Caco-2 (cell line): ENCODE measurements at regions not wholly inside any gene's neighbourhood (a gene's known extent, or its start where the extent isn't known, plus 50 kb on each side); places are given as distances from the start of the nearest gene placed in this dataset.

Experiments used
- BruUV-seq: library from RNA; stranded (reverse); fragments of 400-500 nt; replicated peaks from 2 replicates; lab custom pipeline; 2021; lab: Mats Ljungman, UMichigan
- CTCF ChIA-PET: fragments of 300-600 bp; sonication (Branson Sonifier 250); formaldehyde crosslinking; loops from one replicate; lab custom pipeline; 2022; ENCODE audit warnings: antibody characterized with exemption; lab: Charles Lee
- POLR2A ChIA-PET: fragments of 300-600 bp; sonication (Branson Sonifier 250); formaldehyde crosslinking; loops from one replicate; lab custom pipeline; 2022; ENCODE audit warnings: antibody characterized with exemption; lab: Charles Lee
- DNase-seq, 2 experiments: peaks; one replicate each; pipeline versions ENCODE4 v3.0.0 to v3.0.0-alpha.2; 2020 to 2022
- H3K27me3 ChIP-seq: replicated peaks from 2 replicates; pipeline ENCODE4 v1.6.0; 2011; ENCODE audit warnings: low read length; ENCODE audit not compliant: control insufficient read depth, insufficient read depth
- H3K36me3 ChIP-seq: 2 replicates; pipeline ENCODE4 v1.5.1; 2011; ENCODE audit warnings: low read length; ENCODE audit not compliant: control insufficient read depth, insufficient read depth
- H3K4me1 ChIP-seq: fragments of 250-450 bp; sonication (Bioruptor Pico); 2 replicates; pipeline ENCODE4 v1.5.1; 2020; ENCODE audit warnings: mild to moderate bottlenecking
- H3K4me3 ChIP-seq: 2 replicates; pipeline ENCODE4 v1.5.1; 2011; ENCODE audit warnings: low read depth, mild to moderate bottlenecking, control low read depth, low read length
- H3K9me3 ChIP-seq: fragments of 250-450 bp; sonication (Bioruptor Pico); 2 replicates; pipeline ENCODE4 v1.5.1; 2020; ENCODE audit warnings: mild to moderate bottlenecking, moderate library complexity
- H3K27ac Mint-ChIP-seq: one replicate; pipeline ENCODE4 v1.8.0; 2022; ENCODE audit warnings: mixed read lengths; ENCODE audit not compliant: unreplicated experiment
- H3K27me3 Mint-ChIP-seq: one replicate; pipeline ENCODE4 v1.8.0; 2022; ENCODE audit warnings: mixed read lengths; ENCODE audit not compliant: insufficient read depth, unreplicated experiment
- H3K36me3 Mint-ChIP-seq: one replicate; pipeline ENCODE4 v1.8.0; 2022; ENCODE audit warnings: mild to moderate bottlenecking, mixed read lengths; ENCODE audit not compliant: insufficient read depth, unreplicated experiment
- H3K4me1 Mint-ChIP-seq: one replicate; pipeline ENCODE4 v1.8.0; 2022; ENCODE audit warnings: low read depth, mixed read lengths; ENCODE audit not compliant: unreplicated experiment
- H3K4me3 Mint-ChIP-seq: one replicate; pipeline ENCODE4 v1.8.0; 2022; ENCODE audit warnings: mild to moderate bottlenecking, moderate library complexity, mixed read lengths; ENCODE audit not compliant: unreplicated experiment
- H3K9me3 Mint-ChIP-seq: one replicate; pipeline ENCODE4 v1.8.0; 2022; ENCODE audit warnings: mixed read lengths; ENCODE audit not compliant: unreplicated experiment
- CTCF ChIP-seq, 2 experiments: fragments of 200-600 bp in 1 of 2; IDR thresholded peaks; 1 replicate in 1 of 2; 2 replicates in 1 of 2; pipeline versions ENCODE4 v1.5.1 to v1.8.0; 2011 to 2022; ENCODE audit warnings: antibody characterized with exemption in 1 of 2, control low read depth in 1 of 2, inconsistent platforms in 1 of 2, low read depth in 1 of 2, low read length in 1 of 2, mild to moderate bottlenecking in 1 of 2, moderate library complexity in 1 of 2; ENCODE audit not compliant: insufficient read depth in 1 of 2, severe bottlenecking in 1 of 2, unreplicated experiment in 1 of 2
- intact Hi-C: fragments of 100-400 bp; cut with micrococcal nuclease; formaldehyde crosslinking; loops from one replicate; pipeline ENCODE4 v1.10.0; 2022; ENCODE audit not compliant: unreplicated experiment

DNA sequence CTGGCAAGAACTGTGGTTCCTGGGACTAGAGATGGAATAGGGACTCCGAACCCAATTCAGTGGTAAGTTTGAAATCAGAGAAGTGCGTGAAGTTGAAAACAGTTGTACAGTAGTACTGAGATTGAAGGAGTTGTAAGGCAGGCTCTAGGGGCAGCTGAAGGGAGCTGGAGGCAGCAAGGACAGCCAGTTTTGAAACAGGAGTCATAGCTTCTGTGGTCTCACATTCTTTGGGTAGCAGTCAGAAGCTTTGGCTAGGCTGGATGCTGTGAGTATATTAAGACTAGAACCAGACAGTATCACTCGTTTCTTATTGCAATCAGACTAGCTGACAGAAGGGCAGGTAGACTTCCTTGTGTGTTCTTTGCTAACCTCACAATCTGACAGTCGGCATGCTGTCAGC, 64.5 kb upstream of the ADAM23 start:
- Histone ChIP-seq H3K9me3 (peaks cover 14% of the 10 kb centered on the region), H3K4me1 (no peaks in the 10 kb centered on the region), H3K4me3 (no peak overlapping the region), H3K27me3 (no peaks in the 10 kb centered on the region), H3K36me3 (no peaks in the 10 kb centered on the region)
- ChIA-PET POLR2A (no interaction called here), CTCF (no interaction called here)
- H3K9me3 Mint-ChIP-seq = peaks cover 16% of the 10 kb centered on the region
- no peaks in the 10 kb centered on the region for H3K36me3 Mint-ChIP-seq
- intact Hi-C loops = no loop called here
- no peak overlapping the region for H3K4me3 Mint-ChIP-seq
- no peak for TF ChIP-seq CTCF (IDR thresholded peaks at IDR 0.05; ENCODE audit: insufficient read depth in 1 of 2, low read depth in 1 of 2, low read length in 1 of 2, severe bottlenecking in 1 of 2, unreplicated experiment in 1 of 2)
- DNase-seq = no peak
- peaks cover 12% of the 10 kb centered on the region for H3K27me3 Mint-ChIP-seq
- no TSS peak for BruUV-seq
- H3K27ac Mint-ChIP-seq = no peak overlapping the region
- no peaks in the 10 kb centered on the region for H3K4me1 Mint-ChIP-seq

- Mint-ChIP-seq H3K36me3 (no peaks in the 10 kb centered on the region), H3K4me1 (no peaks in the 10 kb centered on the region), H3K9me3 (peaks cover 19% of the 10 kb centered on the region), H3K27me3 (peaks cover 13% of the 10 kb centered on the region), H3K27ac (no peak overlapping the region), H3K4me3 (no peak overlapping the region)
- Histone ChIP-seq H3K36me3 (no peaks in the 10 kb centered on the region), H3K4me1 (no peaks in the 10 kb centered on the region), H3K9me3 (peaks cover 16% of the 10 kb centered on the region), H3K4me3 (no peak overlapping the region), H3K27me3 (no peaks in the 10 kb centered on the region)
- intact Hi-C loops = no loop called here
- POLR2A ChIA-PET = no interaction called here
- CTCF ChIA-PET = no interaction called here
- no peak for TF ChIP-seq CTCF (IDR thresholded peaks at IDR 0.05; ENCODE audit: insufficient read depth in 1 of 2, low read depth in 1 of 2, low read length in 1 of 2, severe bottlenecking in 1 of 2, unreplicated experiment in 1 of 2)
- BruUV-seq = no TSS peak
- DNase-seq = no peak
Measured at GRCh38 chr2:206379266-206379665, 64.1 kb upstream of the ADAM23 start.

DNA sequence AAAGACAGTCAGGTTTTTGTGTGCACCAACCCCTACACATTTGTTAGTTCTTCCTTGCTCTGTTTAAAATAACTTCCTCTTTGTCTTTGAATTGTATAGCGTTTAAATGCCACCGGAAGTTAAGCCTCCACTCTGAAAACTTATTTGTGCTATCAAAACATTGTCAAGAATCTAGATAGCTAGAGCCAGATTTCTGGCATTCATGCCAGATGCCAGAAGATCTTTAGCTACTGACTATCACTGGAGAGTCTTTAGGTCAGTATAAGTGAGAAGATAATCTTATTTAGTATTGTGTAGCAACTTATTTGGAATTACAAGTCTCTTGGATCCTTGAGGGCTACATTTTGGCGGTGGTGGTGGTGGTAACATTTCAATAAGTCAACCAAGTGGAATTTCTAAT, 63.4 kb upstream of the ADAM23 start:
- CTCF ChIA-PET = no interaction called here
- peaks cover 15% of the 10 kb centered on the region for H3K27me3 Mint-ChIP-seq
- no TSS peak for BruUV-seq
- intact Hi-C loops = no loop called here
- Histone ChIP-seq H3K4me1 (no peaks in the 10 kb centered on the region), H3K9me3 (peaks cover 16% of the 10 kb centered on the region), H3K27me3 (no peaks in the 10 kb centered on the region), H3K4me3 (no peak overlapping the region), H3K36me3 (no peaks in the 10 kb centered on the region)
- H3K4me3 Mint-ChIP-seq = no peak overlapping the region
- no peak for DNase-seq
- POLR2A ChIA-PET = no interaction called here
- H3K27ac Mint-ChIP-seq = no peak overlapping the region
- no peaks in the 10 kb centered on the region for H3K36me3 Mint-ChIP-seq
- no peaks in the 10 kb centered on the region for H3K4me1 Mint-ChIP-seq
- H3K9me3 Mint-ChIP-seq = peaks cover 25% of the 10 kb centered on the region
- no peak for TF ChIP-seq CTCF (IDR thresholded peaks at IDR 0.05; ENCODE audit: insufficient read depth in 1 of 2, low read depth in 1 of 2, low read length in 1 of 2, severe bottlenecking in 1 of 2, unreplicated experiment in 1 of 2)
